CD14-positive monocyte (primary cell): ENCODE measurements at regions not wholly inside any gene's neighbourhood (a gene's known extent, or its start where the extent isn't known, plus 50 kb on each side); places are given as distances from the start of the nearest gene placed in this dataset.
A peak's percentile ranks its signal among the peaks of the same experiment; 100 is the strongest.

Experiments
- DNase-seq, 3 donors: peaks; one replicate each; pipeline ENCODE4 v3.0.0-alpha.2; 2011 to 2022
- H2AFZ ChIP-seq: 2 replicates; pipeline ENCODE4 v1.6.0; 2012; ENCODE audit warnings: mild to moderate bottlenecking, low read depth, low read length, inconsistent platforms; ENCODE audit not compliant: insufficient read depth, poor library complexity, severe bottlenecking
- H3K27ac ChIP-seq, 2 donors: 1 replicate in 1 of 2; 2 replicates in 1 of 2; pipeline ENCODE4 v1.5.1; 2012 to 2013; ENCODE audit warnings: low read length in 2 of 2, control low read depth in 1 of 2, inconsistent platforms in 1 of 2, low read depth in 1 of 2, mild to moderate bottlenecking in 1 of 2
- H3K27me3 ChIP-seq, 2 donors: one replicate each; pipeline versions ENCODE4 v1.6.0 to v1.6.1; 2011 to 2013; ENCODE audit warnings: low read length in 2 of 2; ENCODE audit not compliant: control insufficient read depth in 2 of 2, insufficient read depth in 2 of 2
- H3K36me3 ChIP-seq, 2 donors: replicated peaks in 1 of 2; 1 replicate in 1 of 2; 2 replicates in 1 of 2; pipeline versions ENCODE4 v1.5.1 to v1.6.1; 2012 to 2013; ENCODE audit warnings: low read length in 2 of 2, control low read depth in 1 of 2, inconsistent platforms in 1 of 2, mild to moderate bottlenecking in 1 of 2; ENCODE audit not compliant: insufficient read depth in 2 of 2, control insufficient read depth in 1 of 2
- H3K4me1 ChIP-seq, 2 donors: 1 replicate in 1 of 2; 2 replicates in 1 of 2; pipeline versions ENCODE4 v1.5.1 to v1.6.1; 2012 to 2013; ENCODE audit warnings: low read length in 2 of 2, control low read depth in 1 of 2, inconsistent platforms in 1 of 2, mild to moderate bottlenecking in 1 of 2, moderate library complexity in 1 of 2; ENCODE audit not compliant: insufficient read depth in 2 of 2, control insufficient read depth in 1 of 2
- H3K4me2 ChIP-seq: replicated peaks from 2 replicates; pipeline ENCODE3; 2012; ENCODE audit warnings: low read length, moderate library complexity, mild to moderate bottlenecking; ENCODE audit not compliant: poor library complexity, severe bottlenecking; ENCODE audit errors: extremely low read depth
- H3K4me3 ChIP-seq, 3 experiments: fragments of 200-600 bp in 1 of 3; sonication (generic) in 1 of 3; replicated peaks in 1 of 3; 1 replicate in 2 of 3; 2 replicates in 1 of 3; pipeline ENCODE4 v1.5.1; 2011 to 2013; ENCODE audit warnings: low read length in 3 of 3, mild to moderate bottlenecking in 3 of 3, control low read depth in 2 of 3, low read depth in 2 of 3, inconsistent platforms in 1 of 3, moderate library complexity in 1 of 3
- H3K79me2 ChIP-seq: 2 replicates; pipeline ENCODE4 v1.6.0; 2012; ENCODE audit warnings: mild to moderate bottlenecking, control low read depth, inconsistent platforms, low read length, moderate library complexity; ENCODE audit not compliant: insufficient read depth
- H3K9ac ChIP-seq: 2 replicates; pipeline ENCODE4 v1.6.0; 2017; ENCODE audit warnings: low read length, mild to moderate bottlenecking; ENCODE audit not compliant: insufficient read depth, poor library complexity, severe bottlenecking
- H3K9me3 ChIP-seq, 2 donors: replicated peaks in 1 of 2; 1 replicate in 1 of 2; 2 replicates in 1 of 2; pipeline versions ENCODE4 v1.5.1 to v1.6.1; 2012 to 2013; ENCODE audit warnings: low read length in 2 of 2, control low read depth in 1 of 2; ENCODE audit not compliant: control insufficient read depth in 1 of 2, insufficient read depth in 1 of 2
- H4K20me1 ChIP-seq: 2 replicates; pipeline ENCODE4 v1.6.0; 2012; ENCODE audit warnings: mild to moderate bottlenecking, low read length, control low read depth, moderate library complexity; ENCODE audit not compliant: insufficient read depth
- H3K27ac Mint-ChIP-seq, 7 donors: one replicate each; pipeline ENCODE4 v1.8.0; 2020; ENCODE audit warnings: mild to moderate bottlenecking in 7 of 7, mixed read lengths in 7 of 7, moderate library complexity in 6 of 7, inconsistent platforms in 2 of 7
- H3K27me3 Mint-ChIP-seq, 3 donors: one replicate each; pipeline ENCODE4 v1.8.0; 2021 to 2022; ENCODE audit warnings: low read depth in 3 of 3, mild to moderate bottlenecking in 3 of 3, mixed read lengths in 3 of 3, moderate library complexity in 3 of 3, inconsistent platforms in 1 of 3
- H3K36me3 Mint-ChIP-seq, 2 donors: one replicate each; pipeline ENCODE4 v1.8.0; 2020; ENCODE audit warnings: mixed read lengths in 2 of 2, inconsistent platforms in 1 of 2, mild to moderate bottlenecking in 1 of 2
- H3K4me1 Mint-ChIP-seq: one replicate; pipeline ENCODE4 v1.8.0; 2020; ENCODE audit warnings: mild to moderate bottlenecking, mixed read lengths
- H3K4me3 Mint-ChIP-seq, 2 donors: one replicate each; pipeline ENCODE4 v1.8.0; 2020; ENCODE audit warnings: mild to moderate bottlenecking in 2 of 2, mixed read lengths in 2 of 2, moderate library complexity in 1 of 2
- H3K9me3 Mint-ChIP-seq, 7 donors: one replicate each; pipeline ENCODE4 v1.8.0; 2020 to 2022; ENCODE audit warnings: mixed read lengths in 7 of 7, mild to moderate bottlenecking in 6 of 7, moderate library complexity in 6 of 7, inconsistent platforms in 2 of 7
- WGBS: methylation state at CpG from one replicate; pipeline ENCODE4 v1.1.5; 2013; ENCODE audit warnings: missing lambda C conversion rate; ENCODE audit not compliant: insufficient coverage; 5-methylcytosine and 5-hydroxymethylcytosine counted together
- intact Hi-C, 2 donors: fragments of 100-400 bp; cut with micrococcal nuclease; formaldehyde crosslinking; loops; one replicate each; pipeline versions ENCODE4 v1.15.0 to v1.15.1; 2023
- TF ChIP-seq, protein P1 (sequence below): fragments of 200-600 bp; IDR thresholded peaks from one replicate; pipeline ENCODE4 v1.8.0; 2022; ENCODE audit warnings: antibody characterized with exemption, mild to moderate bottlenecking

DNA sequence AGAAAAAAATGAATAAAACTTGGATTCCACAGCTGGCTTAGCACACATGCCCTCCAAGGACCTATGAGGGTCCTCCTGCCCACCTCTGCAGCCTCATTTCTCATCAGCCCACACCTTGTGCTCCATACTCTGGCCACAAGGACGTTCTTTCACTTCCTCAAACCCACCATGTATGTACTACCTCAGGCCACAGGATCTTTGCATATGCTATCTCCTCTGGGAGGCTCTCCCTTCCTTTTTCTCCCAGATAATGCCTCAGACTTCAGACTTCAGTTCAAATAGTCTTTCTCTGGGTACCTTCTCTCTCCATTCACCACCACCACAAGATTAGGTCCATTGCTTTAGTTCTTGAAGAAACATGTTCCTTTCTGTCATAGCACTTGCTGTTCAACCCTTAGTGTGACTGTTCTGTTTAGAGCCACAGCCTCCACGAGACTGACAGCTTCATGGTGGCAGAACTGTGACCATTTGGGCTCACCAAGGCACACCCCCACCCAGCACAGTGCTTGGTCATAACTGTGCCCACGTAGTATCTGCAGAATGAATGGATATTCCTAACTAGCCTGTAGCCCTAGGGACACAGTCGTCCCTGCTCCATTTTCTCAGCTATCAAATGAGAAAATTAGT lies 146.7 kb upstream of the LRFN2 start:
- no peaks in the 10 kb centered on the region for H3K79me2 ChIP-seq
- no peak for DNase-seq
- TF ChIP-seq, protein P1, sequence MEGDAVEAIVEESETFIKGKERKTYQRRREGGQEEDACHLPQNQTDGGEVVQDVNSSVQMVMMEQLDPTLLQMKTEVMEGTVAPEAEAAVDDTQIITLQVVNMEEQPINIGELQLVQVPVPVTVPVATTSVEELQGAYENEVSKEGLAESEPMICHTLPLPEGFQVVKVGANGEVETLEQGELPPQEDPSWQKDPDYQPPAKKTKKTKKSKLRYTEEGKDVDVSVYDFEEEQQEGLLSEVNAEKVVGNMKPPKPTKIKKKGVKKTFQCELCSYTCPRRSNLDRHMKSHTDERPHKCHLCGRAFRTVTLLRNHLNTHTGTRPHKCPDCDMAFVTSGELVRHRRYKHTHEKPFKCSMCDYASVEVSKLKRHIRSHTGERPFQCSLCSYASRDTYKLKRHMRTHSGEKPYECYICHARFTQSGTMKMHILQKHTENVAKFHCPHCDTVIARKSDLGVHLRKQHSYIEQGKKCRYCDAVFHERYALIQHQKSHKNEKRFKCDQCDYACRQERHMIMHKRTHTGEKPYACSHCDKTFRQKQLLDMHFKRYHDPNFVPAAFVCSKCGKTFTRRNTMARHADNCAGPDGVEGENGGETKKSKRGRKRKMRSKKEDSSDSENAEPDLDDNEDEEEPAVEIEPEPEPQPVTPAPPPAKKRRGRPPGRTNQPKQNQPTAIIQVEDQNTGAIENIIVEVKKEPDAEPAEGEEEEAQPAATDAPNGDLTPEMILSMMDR, result no peak
- no peak overlapping the region for H3K9ac ChIP-seq
- H3K27me3 ChIP-seq, result peaks cover 2 to 6% of the 10 kb centered on the region in 2 donors
- intact Hi-C loops, result no loop called here
- no peak overlapping the region for H3K27ac Mint-ChIP-seq
- no peaks in the 10 kb centered on the region for H3K9me3 ChIP-seq
- WGBS, result 71% methylated on average over 2 of the region's 4 CpGs
- no peak overlapping the region for H3K4me3 ChIP-seq
- H3K4me1 Mint-ChIP-seq, result no peaks in the 10 kb centered on the region
- H3K36me3 ChIP-seq, result no peaks in the 10 kb centered on the region
- no peaks in the 10 kb centered on the region for H4K20me1 ChIP-seq
- H3K4me1 ChIP-seq, result no peaks in the 10 kb centered on the region
- H3K36me3 Mint-ChIP-seq, result no peaks in the 10 kb centered on the region
- H3K9me3 Mint-ChIP-seq, result peaks cover 0 to 2% (median 0%) of the 10 kb centered on the region in 7 donors
- peaks cover 8 to 19% (median 9%) of the 10 kb centered on the region in 3 donors for H3K27me3 Mint-ChIP-seq
- H2AFZ ChIP-seq, result no peak overlapping the region
- H3K27ac ChIP-seq, result no peak overlapping the region
- H3K4me2 ChIP-seq, result no peak overlapping the region
- H3K4me3 Mint-ChIP-seq, result no peak overlapping the region

DNA sequence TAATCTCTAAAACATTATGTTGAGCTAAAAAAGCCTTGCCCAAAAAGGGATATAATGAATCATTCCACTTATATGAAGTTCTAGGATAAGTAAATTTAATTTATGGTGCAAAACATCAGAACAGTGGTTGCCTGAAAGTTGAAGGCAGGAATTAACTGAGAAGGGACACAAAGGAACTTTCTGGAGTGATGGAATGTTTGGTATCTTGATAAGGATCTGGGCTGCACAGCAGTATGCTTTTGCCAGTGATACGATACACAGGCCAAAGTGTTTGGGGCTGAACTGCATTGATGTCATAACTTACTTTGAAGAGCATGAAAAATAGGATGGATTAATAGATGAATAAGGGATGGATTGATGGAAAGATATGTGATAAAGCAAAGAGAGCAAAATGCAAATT lies 146.1 kb upstream of the LRFN2 start:
- Histone ChIP-seq H3K4me2 (no peak overlapping the region), H3K79me2 (no peaks in the 10 kb centered on the region), H3K27ac (no peak overlapping the region), H3K9ac (no peak overlapping the region), H4K20me1 (no peaks in the 10 kb centered on the region), H2AFZ (no peak overlapping the region), H3K4me1 (no peaks in the 10 kb centered on the region), H3K36me3 (no peaks in the 10 kb centered on the region), H3K9me3 (no peaks in the 10 kb centered on the region), H3K27me3 (peaks cover 2 to 6% of the 10 kb centered on the region in 2 donors), H3K4me3 (no peak overlapping the region)
- Mint-ChIP-seq H3K4me3 (no peak overlapping the region), H3K36me3 (no peaks in the 10 kb centered on the region), H3K9me3 (peaks cover 0 to 2% (median 0%) of the 10 kb centered on the region in 7 donors), H3K27me3 (peaks cover 8 to 19% (median 9%) of the 10 kb centered on the region in 3 donors), H3K27ac (peak overlapping the region in 1 of 7 donors; percentile 0), H3K4me1 (no peaks in the 10 kb centered on the region)
- no peak for DNase-seq
- WGBS, result 100% methylated on average over 1 of the region's 1 CpG
- intact Hi-C loops, result no loop called here
- TF ChIP-seq, protein P1, result no peak
